WI38 (cell line): ENCODE measurements at regions not wholly inside any gene's neighbourhood (a gene's known extent, or its start where the extent isn't known, plus 50 kb on each side); places are given as distances from the start of the nearest gene placed in this dataset.
"Not testable (repeated sequence)": the region's sequence is repeated elsewhere in the genome, so short reads cannot be mapped to it uniquely, and the experiment has no call there.

Experiments
- H3K4me3 ChIP-seq: 2 replicates; pipeline ENCODE4 v1.5.1; 2011; ENCODE audit warnings: low read depth, mild to moderate bottlenecking, control low read depth, low read length
- TF ChIP-seq, protein P1 (sequence below): IDR thresholded peaks from 2 replicates; pipeline ENCODE4 v1.5.1; 2012; ENCODE audit warnings: low read depth, mild to moderate bottlenecking, control low read depth, low read length

DNA sequence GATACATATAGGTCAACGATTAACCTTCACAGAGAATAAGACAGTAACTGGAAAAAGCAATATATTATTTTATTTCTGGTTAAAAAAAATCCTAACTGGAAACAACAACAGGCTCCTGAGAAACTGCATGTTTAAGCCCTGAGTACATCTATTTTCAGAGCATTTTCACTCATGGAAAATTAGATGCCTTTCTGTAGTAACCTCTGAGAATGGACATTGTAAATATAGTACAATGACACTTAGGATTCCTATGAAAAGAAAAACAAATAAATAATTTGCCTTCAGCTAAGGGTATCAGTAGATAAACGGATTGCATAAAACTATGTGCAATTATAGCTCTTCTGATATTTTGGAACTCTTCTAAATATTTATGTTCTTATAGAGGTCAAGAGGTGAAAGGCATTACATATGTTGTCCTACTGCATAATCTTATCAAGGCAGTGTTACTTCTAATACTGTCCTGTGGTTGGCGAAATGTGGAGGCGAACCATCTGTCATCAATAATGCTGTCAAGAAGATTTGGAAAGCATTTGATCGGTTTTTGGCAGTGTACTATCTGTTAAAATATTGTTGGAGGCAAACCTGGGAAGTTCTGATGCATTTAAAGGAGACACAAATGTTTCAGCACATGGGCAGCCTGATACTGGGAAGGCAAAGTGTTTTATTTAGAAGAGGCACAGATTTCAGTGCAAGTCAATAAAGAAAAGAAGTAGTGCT is 381.8 kb downstream of the BTG1 start:
- TF ChIP-seq, protein P1, sequence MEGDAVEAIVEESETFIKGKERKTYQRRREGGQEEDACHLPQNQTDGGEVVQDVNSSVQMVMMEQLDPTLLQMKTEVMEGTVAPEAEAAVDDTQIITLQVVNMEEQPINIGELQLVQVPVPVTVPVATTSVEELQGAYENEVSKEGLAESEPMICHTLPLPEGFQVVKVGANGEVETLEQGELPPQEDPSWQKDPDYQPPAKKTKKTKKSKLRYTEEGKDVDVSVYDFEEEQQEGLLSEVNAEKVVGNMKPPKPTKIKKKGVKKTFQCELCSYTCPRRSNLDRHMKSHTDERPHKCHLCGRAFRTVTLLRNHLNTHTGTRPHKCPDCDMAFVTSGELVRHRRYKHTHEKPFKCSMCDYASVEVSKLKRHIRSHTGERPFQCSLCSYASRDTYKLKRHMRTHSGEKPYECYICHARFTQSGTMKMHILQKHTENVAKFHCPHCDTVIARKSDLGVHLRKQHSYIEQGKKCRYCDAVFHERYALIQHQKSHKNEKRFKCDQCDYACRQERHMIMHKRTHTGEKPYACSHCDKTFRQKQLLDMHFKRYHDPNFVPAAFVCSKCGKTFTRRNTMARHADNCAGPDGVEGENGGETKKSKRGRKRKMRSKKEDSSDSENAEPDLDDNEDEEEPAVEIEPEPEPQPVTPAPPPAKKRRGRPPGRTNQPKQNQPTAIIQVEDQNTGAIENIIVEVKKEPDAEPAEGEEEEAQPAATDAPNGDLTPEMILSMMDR = no peak
- H3K4me3 ChIP-seq = no peak overlapping the region

DNA sequence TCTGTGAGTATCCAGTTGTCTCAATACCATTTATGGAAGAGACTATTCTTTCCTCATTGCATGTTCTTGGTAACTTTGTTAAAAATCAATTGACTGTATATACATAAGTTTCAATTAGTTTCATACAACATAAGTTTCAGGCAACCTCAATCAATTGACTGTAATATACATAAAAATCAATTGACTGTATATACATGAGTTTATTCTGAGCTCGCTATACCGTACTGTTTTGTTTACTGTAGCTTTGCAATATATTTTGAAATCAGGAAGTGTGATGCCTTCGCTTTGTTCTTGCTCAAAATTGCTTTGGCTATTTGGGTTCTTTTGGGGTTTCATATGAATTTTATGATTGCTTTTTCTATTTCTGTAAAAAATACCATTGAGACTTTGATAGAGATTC is 392.0 kb downstream of the BTG1 start:
- H3K4me3 ChIP-seq = no peak overlapping the region
- TF ChIP-seq, protein P1 = no peak

DNA sequence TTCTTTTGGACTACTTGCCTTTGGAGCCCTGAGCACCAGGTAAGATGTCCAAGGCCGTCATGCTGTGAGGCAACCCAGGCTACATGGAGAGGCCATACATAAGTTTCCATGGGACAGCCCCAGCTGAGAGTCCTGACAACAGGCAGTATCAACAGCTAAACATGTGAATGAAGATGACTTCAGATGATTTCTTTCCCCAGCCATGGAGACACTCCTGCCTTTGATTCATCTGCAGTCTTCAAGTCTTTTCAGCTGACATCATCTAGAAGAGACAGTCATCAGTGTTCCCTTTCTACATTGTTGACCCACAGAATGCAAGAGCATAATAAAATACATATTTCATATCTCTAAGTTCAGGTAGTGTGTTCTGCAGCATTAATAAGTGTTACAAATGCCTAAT is 398.7 kb downstream of the BTG1 start:
- no peak overlapping the region for H3K4me3 ChIP-seq
- TF ChIP-seq, protein P1 = no peak

- TF ChIP-seq, protein P1 = no peak
- H3K4me3 ChIP-seq = no peak overlapping the region
Measured at GRCh38 chr12:91744597-91744996, 401.0 kb downstream of the BTG1 start.

DNA sequence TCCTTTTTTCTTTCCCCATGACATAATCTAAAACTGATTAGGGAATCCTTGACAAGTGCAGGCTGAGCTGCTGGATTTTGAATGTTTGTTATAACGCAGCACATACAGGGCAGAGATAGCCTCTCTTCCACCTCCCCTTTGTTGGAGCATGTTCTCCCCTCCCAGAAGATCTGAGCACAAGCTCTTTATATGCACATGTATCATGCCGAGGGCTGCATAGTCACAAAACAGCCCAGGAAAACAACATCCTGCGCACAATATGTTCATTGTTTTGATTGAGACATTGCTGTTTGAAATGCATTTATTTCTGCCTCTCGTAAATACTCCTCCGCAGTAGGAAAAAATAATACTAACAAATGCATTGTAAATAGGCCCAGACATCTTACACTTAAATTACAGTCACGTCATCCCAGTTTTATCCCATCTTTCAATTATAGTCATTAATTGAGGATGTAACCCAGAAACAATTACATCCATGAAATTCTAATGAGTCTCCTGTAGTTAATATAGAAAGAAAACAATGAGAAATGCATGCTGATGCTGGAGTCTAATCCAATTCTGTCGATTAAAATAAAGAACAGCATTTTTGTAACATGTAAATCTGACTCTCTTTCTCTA is 401.8 kb downstream of the BTG1 start:
- no peak overlapping the region for H3K4me3 ChIP-seq
- TF ChIP-seq, protein P1 = no peak

DNA sequence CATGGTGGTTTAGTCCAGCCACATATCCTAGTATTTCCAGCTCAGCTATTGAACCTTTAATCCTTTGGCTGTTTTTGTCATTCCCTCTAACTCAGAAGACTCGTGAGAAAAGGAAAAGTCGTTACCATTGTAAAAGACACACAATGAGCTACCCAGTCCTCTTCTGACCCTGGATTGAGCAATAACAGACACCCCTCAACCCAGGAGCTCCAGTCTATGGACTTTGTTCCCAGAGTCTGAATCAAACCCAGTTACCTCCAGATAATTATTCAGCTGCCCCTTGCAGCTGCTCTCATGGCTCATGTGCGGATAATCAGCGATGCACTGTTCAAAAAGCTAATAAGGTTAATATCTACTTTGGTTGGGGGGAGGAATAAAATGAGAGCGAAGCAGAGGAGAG is 402.4 kb downstream of the BTG1 start:
- no peak overlapping the region for H3K4me3 ChIP-seq
- TF ChIP-seq, protein P1 = no peak

DNA sequence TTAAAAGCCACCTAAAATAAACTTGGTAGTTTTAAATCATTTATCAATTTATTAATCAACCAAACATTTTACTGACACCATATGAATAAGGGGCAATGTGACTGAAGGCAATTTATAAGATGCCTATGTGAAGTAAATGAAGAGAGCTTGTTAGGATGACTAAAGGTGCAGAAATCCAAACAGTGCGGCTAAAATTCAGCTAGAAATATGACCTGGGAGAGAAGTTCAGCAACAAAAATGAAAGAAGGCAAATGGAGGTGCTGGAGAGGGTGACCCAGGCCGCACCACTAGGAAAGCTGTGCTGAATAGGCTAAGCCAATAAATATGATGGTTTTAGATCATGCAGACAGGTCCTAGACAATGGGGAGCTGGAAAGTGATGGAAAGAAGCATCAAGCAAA is 403.7 kb downstream of the BTG1 start:
- TF ChIP-seq, protein P1 = no peak
- H3K4me3 ChIP-seq = no peak overlapping the region

- not testable (repeated sequence) for H3K4me3 ChIP-seq
Measured at GRCh38 chr12:91733846-91734245, 411.8 kb downstream of the BTG1 start.
